PC-3 (cell line): ENCODE measurements at regions not wholly inside any gene's neighbourhood (a gene's known extent, or its start where the extent isn't known, plus 50 kb on each side); places are given as distances from the start of the nearest gene placed in this dataset.

Source experiments
- CTCF ChIP-seq: fragments of 300-600 bp; sonication (generic); conservative IDR thresholded peaks from 2 replicates; pipeline ENCODE4 v1.5.1; 2017; ENCODE audit warnings: antibody characterized with exemption, low read depth, mild to moderate bottlenecking, low read length
- EZH2 ChIP-seq: fragments of 300-600 bp; sonication (generic); IDR thresholded peaks from one replicate; pipeline ENCODE4 v1.6.1; 2017; ENCODE audit warnings: antibody characterized with exemption, mild to moderate bottlenecking, low read length; ENCODE audit not compliant: unreplicated experiment

GRCh38 chr13:80118099-80118498 lies 222.8 kb downstream of the SPRY2 start:
- no peak for TF ChIP-seq CTCF
- TF ChIP-seq EZH2: no peak
